Stomach (tissue), 8 donors: ENCODE measurements at regions not wholly inside any gene's neighbourhood (a gene's known extent, or its start where the extent isn't known, plus 50 kb on each side); places are given as distances from the start of the nearest gene placed in this dataset.
A peak's percentile ranks its signal among the peaks of the same experiment; 100 is the strongest.
"Not testable (repeated sequence)": the region's sequence is repeated elsewhere in the genome, so short reads cannot be mapped to it uniquely, and the experiment has no call there.

ENCODE experiments used
- DNase-seq, 2 donors: peaks; one replicate each; pipeline versions ENCODE4 v3.0.0 to v3.0.0-alpha.2; 2013 to 2019
- H3K27ac ChIP-seq, 5 donors: fragments of 200-600 bp in 4 of 5; sonication (generic) in 4 of 5; one replicate each; pipeline ENCODE4 v1.5.1; 2013 to 2019; ENCODE audit warnings: mild to moderate bottlenecking in 1 of 5, moderate library complexity in 1 of 5
- H3K27me3 ChIP-seq, 3 donors: fragments of 200-600 bp; sonication (generic); one replicate each; pipeline ENCODE4 v1.5.1; 2017 to 2019; ENCODE audit warnings: mixed run types in 1 of 3
- H3K36me3 ChIP-seq, 4 donors: fragments of 200-600 bp; sonication (generic); 1 replicate in 3 of 4; 2 replicates in 1 of 4; pipeline ENCODE4 v1.5.1; 2016 to 2019
- H3K4me1 ChIP-seq, 4 donors: fragments of 200-600 bp; sonication (generic); one replicate each; pipeline ENCODE4 v1.5.1; 2016 to 2019
- H3K4me3 ChIP-seq, 4 donors: fragments of 200-600 bp; sonication (generic) in 3 of 4; one replicate each; pipeline ENCODE4 v1.5.1; 2016 to 2019; ENCODE audit warnings: mild to moderate bottlenecking in 1 of 4
- H3K9me3 ChIP-seq, 4 donors: fragments of 200-600 bp; sonication (generic); one replicate each; pipeline ENCODE4 v1.5.1; 2016 to 2019
- CTCF ChIP-seq, 7 experiments: fragments of 450-650 bp in 4 of 7; fragments of 200-600 bp in 3 of 7; sonication (generic) in 3 of 7; IDR thresholded peaks; one replicate each; pipeline ENCODE4 v1.5.1; 2016 to 2019; ENCODE audit warnings: antibody characterized with exemption in 7 of 7, control low read depth in 2 of 7, mild to moderate bottlenecking in 1 of 7
- EP300 ChIP-seq: sonication (generic); formaldehyde crosslinking; IDR thresholded peaks from one replicate; pipeline ENCODE4 v1.6.1; 2017; ENCODE audit warnings: antibody characterized with exemption
- POLR2A ChIP-seq, 4 donors: fragments of 450-650 bp; IDR thresholded peaks; one replicate each; pipeline ENCODE4 v1.6.1; 2016; ENCODE audit warnings: antibody characterized with exemption in 4 of 4, control low read depth in 2 of 4, mild to moderate bottlenecking in 1 of 4, moderate library complexity in 1 of 4
- POLR2AphosphoS5 ChIP-seq, 3 donors: sonication (generic); formaldehyde crosslinking; IDR thresholded peaks; one replicate each; pipeline ENCODE4 v1.6.1; 2016; ENCODE audit warnings: antibody characterized with exemption in 3 of 3
- WGBS, 5 donors: extraction: QIAGEN DNeasy Blood & Tissue Kit in 3 of 5; methylation state at CpG; one replicate each; pipeline versions ENCODE4 v1.1.5 to v1.1.7; 2013 to 2018; 5-methylcytosine and 5-hydroxymethylcytosine counted together
- intact Hi-C: fragments of 100-400 bp; cut with DNase I; formaldehyde crosslinking; loops from one replicate; pipeline ENCODE4 v1.15.1; 2023; ENCODE audit warnings: low total_unique reads
- donor health status: healthy with polysubstance abuse.
- donor health status: Bipolar disorder and iron deficiency.
- donor health status: healthy.

GRCh38 chr10:44115516-44115915, 269.4 kb downstream of the CXCL12 start:
- WGBS, 5 donors, result 55 to 75% (median 64%) methylated on average over 5 of the region's 5 CpGs
- Histone ChIP-seq H3K27ac (no peak overlapping the region), H3K4me3 (no peak overlapping the region), H3K27me3 (no peaks in the 10 kb centered on the region), H3K36me3 (no peaks in the 10 kb centered on the region), H3K9me3 (peaks cover 0 to 6% (median 0%) of the 10 kb centered on the region in 4 donors), H3K4me1 (no peaks in the 10 kb centered on the region)
- DNase-seq, result no peak
- intact Hi-C loops, result no loop called here
- TF ChIP-seq CTCF (IDR thresholded peaks at IDR 0.05), result no peak
- no peak for TF ChIP-seq POLR2AphosphoS5 (IDR thresholded peaks at IDR 0.05)
- TF ChIP-seq EP300, result no peak
- TF ChIP-seq POLR2A (IDR thresholded peaks at IDR 0.05), result no peak

- 90 to 98% (median 93%) methylated on average over 1 of the region's 1 CpG for WGBS, 5 donors
- H3K36me3 ChIP-seq, result no peaks in the 10 kb centered on the region
- intact Hi-C loops, result no loop called here
Measured at GRCh38 chr10:44114441-44114840, 270.5 kb downstream of the CXCL12 start.

GRCh38 chr10:44112280-44112679, 272.6 kb downstream of the CXCL12 start:
- intact Hi-C loops, H3K27me3 ChIP-seq, H3K4me1 ChIP-seq, H3K27ac ChIP-seq, H3K4me3 ChIP-seq, H3K36me3 ChIP-seq: not testable (repeated sequence)
- peaks cover 0 to 11% (median 3%) of the 10 kb centered on the region in 4 donors for H3K9me3 ChIP-seq
- DNase-seq, result peak; percentile 31 to 42
- 17 to 53% (median 33%) methylated on average over 4 of the region's 4 CpGs for WGBS, 5 donors

More at GRCh38 chr10:44114441-44114840, 270.5 kb downstream of the CXCL12 start:
- no peak for DNase-seq
- Histone ChIP-seq H3K9me3 (peaks cover 0 to 6% (median 0%) of the 10 kb centered on the region in 4 donors), H3K4me3 (no peak overlapping the region), H3K27ac (no peak overlapping the region), H3K27me3 (no peaks in the 10 kb centered on the region), H3K4me1 (no peaks in the 10 kb centered on the region)
- TF ChIP-seq EP300 (no peak), CTCF (IDR thresholded peaks at IDR 0.05) (no peak), POLR2AphosphoS5 (IDR thresholded peaks at IDR 0.05) (no peak), POLR2A (IDR thresholded peaks at IDR 0.05) (no peak)

GRCh38 chr10:44105696-44106095, 279.2 kb downstream of the CXCL12 start:
- H3K27me3 ChIP-seq, result no peaks in the 10 kb centered on the region
- no peaks in the 10 kb centered on the region for H3K36me3 ChIP-seq
- H3K27ac ChIP-seq, result no peak overlapping the region
- no peak for DNase-seq
- no peaks in the 10 kb centered on the region for H3K4me1 ChIP-seq
- peaks cover 0 to 10% (median 3%) of the 10 kb centered on the region in 4 donors for H3K9me3 ChIP-seq
- H3K4me3 ChIP-seq, result no peak overlapping the region
- TF ChIP-seq POLR2A (IDR thresholded peaks at IDR 0.05) (no peak), EP300 (no peak), POLR2AphosphoS5 (IDR thresholded peaks at IDR 0.05) (no peak), CTCF (IDR thresholded peaks at IDR 0.05) (no peak)
- WGBS, 5 donors, result 60 to 84% (median 70%) methylated on average over 4 of the region's 4 CpGs
- intact Hi-C loops, result no loop called here

GRCh38 chr10:44102726-44103255, 282.1 kb downstream of the CXCL12 start:
- Histone ChIP-seq H3K36me3 (no peaks in the 10 kb centered on the region), H3K4me3 (no peak overlapping the region), H3K9me3 (peaks cover 0 to 4% (median 0%) of the 10 kb centered on the region in 4 donors), H3K27me3 (no peaks in the 10 kb centered on the region), H3K27ac (no peak overlapping the region), H3K4me1 (no peaks in the 10 kb centered on the region)
- WGBS, 5 donors, result 81 to 92% (median 83%) methylated on average over 5 of the region's 5 CpGs
- TF ChIP-seq POLR2AphosphoS5 (IDR thresholded peaks at IDR 0.05) (no peak), EP300 (no peak), POLR2A (IDR thresholded peaks at IDR 0.05) (no peak), CTCF (IDR thresholded peaks at IDR 0.05) (no peak)
- DNase-seq, result no peak
- intact Hi-C loops, result no loop called here
